RWPE1 (cell line): ENCODE measurements at regions not wholly inside any gene's neighbourhood (a gene's known extent, or its start where the extent isn't known, plus 50 kb on each side); places are given as distances from the start of the nearest gene placed in this dataset.

Experiments used
- CTCF ChIA-PET: fragments of 350-600 bp; sonication (Branson Sonifier 250); formaldehyde crosslinking; extraction: SDS; loops from one replicate; lab custom pipeline; 2021; lab: Yijun Ruan, JAX
- POLR2A ChIA-PET: fragments of 400-600 bp; formaldehyde crosslinking; extraction: SDS; loops from one replicate; lab custom pipeline; 2020; ENCODE audit warnings: antibody characterized with exemption; ENCODE audit not compliant: low non-redundant PET; lab: Yijun Ruan, JAX
- DNase-seq: peaks from one replicate; pipeline ENCODE4 v3.0.0; 2012; ENCODE audit warnings: low spot score
- H3K27ac ChIP-seq: fragments of 450-650 bp; 2 replicates; pipeline ENCODE4 v1.5.1; 2017
- CTCF ChIP-seq: fragments of 450-650 bp; conservative IDR thresholded peaks from 2 replicates; pipeline ENCODE4 v1.5.1; 2017; ENCODE audit warnings: low read depth, mild to moderate bottlenecking

GRCh38 chr2:234732404-234733092 lies 219.3 kb upstream of the SH3BP4 start:
- POLR2A ChIA-PET, result no interaction called here
- no peak overlapping the region for H3K27ac ChIP-seq
- no peak for TF ChIP-seq CTCF
- CTCF ChIA-PET, result interaction anchor here (0.6 kb wide), 1 partner anchor 218 kb away, joined by 5 read pairs; no protein-coding TSS in a partner anchor
- DNase-seq, result no peak

- H3K27ac ChIP-seq, result no peak overlapping the region
- TF ChIP-seq CTCF, result no peak
- ChIA-PET CTCF (no interaction called here), POLR2A (no interaction called here)
- DNase-seq, result no peak
Measured at GRCh38 chr2:234731236-234731635, 220.6 kb upstream of the SH3BP4 start.

- H3K27ac ChIP-seq, result no peak overlapping the region
- no peak for TF ChIP-seq CTCF
- POLR2A ChIA-PET, result no interaction called here
- no peak for DNase-seq
- CTCF ChIA-PET, result interaction anchor here (0.6 to 0.7 kb wide), 2 partner anchors 21 to 272 kb away, joined by 5 read pairs; no protein-coding TSS in a partner anchor
Measured at GRCh38 chr2:234730066-234730640, 221.7 kb upstream of the SH3BP4 start.

- POLR2A ChIA-PET, result no interaction called here
- no peak for DNase-seq
- no peak overlapping the region for H3K27ac ChIP-seq
- TF ChIP-seq CTCF, result no peak
- CTCF ChIA-PET, result no interaction called here
Measured at GRCh38 chr2:234725528-234726264, 226.1 kb upstream of the SH3BP4 start.

- ChIA-PET CTCF (no interaction called here), POLR2A (no interaction called here)
- no peak for TF ChIP-seq CTCF
- no peak for DNase-seq
- H3K27ac ChIP-seq, result no peak overlapping the region
Measured at GRCh38 chr2:234724850-234725249, 227.0 kb upstream of the SH3BP4 start.

GRCh38 chr2:234723400-234723799 lies 226.5 kb upstream of the ARL4C start:
- DNase-seq, result no peak
- ChIA-PET POLR2A (no interaction called here), CTCF (no interaction called here)

More at GRCh38 chr2:234723400-234723799, 226.5 kb upstream of the ARL4C start:
- H3K27ac ChIP-seq, result no peak overlapping the region
- TF ChIP-seq CTCF, result no peak
